ENCODE measurements at regions not wholly inside any gene's neighbourhood (a gene's known extent, or its start where the extent isn't known, plus 50 kb on each side); places are given as distances from the start of the nearest gene placed in this dataset.
"Not testable (repeated sequence)": the region's sequence is repeated elsewhere in the genome, so short reads cannot be mapped to it uniquely, and the experiment has no call there.

DNA sequence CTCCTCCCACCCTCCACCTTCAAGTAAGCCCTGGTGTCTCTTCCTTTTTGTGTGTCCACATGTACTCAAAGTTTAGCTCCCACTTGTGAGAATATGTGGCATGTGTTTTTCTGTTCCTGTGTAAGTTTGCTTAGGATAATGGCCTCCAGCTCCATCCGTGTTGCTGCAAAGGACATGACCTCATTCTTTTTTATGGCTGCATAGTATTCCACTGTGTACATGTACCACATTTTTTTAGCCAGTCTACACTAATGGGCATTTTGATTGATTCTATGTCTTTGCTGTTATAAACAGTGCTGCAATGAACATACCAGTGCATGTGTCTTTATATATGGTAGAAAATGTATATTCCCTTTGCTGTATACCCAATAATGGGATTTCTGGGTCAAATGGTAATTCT lies 710.9 kb downstream of the CCSER2 start:
- no peak for ATAC-seq

DNA sequence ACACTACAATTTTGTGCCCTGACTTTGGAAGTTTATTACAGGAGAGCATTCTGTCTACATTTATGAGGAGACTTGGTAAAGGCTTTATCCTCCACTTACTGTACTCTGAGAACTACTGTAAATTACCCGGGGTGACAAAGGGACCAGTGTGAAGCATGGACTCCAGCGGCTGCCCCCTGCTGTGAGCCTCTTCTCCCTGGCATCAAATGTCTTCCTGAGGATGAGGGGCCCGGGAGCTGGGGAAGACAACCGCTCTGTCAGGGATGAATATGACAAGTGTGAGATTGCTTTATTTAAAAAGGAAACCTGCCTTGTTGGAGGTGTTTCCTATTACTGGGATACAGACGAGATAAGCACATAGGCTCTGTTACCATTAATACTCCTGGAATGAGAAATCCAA lies 714.8 kb downstream of the CCSER2 start:
- no peak for ATAC-seq

DNA sequence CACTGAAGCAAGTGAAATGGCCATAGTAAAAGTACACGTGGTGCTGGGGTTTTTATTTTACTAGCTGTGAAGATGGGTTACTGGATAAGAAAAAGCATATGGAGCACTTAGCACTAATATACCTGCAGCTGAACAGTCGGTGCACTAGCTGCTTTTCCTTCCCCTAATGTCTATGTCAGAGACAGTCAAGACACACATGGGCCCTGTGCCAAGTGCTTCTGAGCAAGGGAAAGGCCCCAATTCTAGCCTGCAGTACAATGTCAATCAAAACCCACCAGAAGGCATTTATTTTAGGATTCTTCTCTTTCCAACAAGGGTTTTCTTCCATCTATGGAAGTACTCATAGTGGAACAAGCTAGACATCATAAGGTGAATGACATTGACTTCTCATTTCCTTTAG lies 716.7 kb downstream of the CCSER2 start:
- no peak for ATAC-seq

DNA sequence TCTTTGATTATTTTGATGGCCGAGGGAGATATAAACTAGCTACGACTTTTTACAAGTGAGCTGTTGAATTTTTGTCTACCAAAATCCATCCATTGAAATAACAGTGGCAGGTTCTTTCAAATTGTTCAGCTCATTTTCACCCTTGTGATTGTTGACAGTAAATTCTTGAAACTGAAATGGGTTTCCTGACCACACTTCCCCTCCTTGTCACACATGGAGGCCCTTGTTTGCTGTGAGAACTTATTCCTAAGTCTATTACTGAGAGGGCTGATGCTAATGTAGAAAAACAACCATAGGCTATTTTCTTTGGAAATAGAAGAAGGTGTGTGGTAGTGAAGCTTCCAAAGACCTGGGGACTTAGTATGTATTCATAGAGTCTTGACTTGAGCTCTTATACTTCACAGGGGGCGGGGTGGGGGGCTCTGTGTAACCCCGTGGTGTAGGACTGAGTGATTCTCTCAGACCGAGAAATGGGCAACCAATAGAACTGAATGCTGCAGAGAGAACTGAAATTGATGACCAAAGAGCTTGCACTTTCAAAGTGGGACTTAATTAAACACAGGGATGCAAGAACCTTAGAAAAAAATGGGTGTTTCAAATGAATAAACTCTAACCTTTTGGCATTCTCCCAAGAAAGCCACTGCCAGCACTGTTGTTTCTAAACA lies 718.9 kb downstream of the CCSER2 start:
- no peak for ATAC-seq

DNA sequence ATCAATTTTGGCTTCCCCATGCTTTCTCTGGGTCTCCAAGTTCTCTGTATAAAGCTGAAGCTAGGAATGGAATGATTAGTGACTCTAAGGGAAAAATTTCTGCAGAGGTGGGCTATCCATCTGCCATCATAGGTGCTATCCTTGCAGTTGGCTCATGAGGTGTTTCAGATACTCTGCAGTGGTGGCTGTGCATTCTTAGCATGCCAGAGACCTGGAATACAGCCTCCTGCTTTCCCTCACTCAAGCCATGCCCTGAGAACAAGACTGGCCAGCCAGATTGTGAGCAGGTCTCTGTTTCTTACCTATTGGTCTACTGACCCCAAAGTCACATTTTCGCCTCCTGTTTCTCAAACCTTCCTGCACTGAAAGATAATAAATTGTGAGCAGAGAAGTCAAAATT lies 719.6 kb downstream of the CCSER2 start:
- no peak for ATAC-seq

DNA sequence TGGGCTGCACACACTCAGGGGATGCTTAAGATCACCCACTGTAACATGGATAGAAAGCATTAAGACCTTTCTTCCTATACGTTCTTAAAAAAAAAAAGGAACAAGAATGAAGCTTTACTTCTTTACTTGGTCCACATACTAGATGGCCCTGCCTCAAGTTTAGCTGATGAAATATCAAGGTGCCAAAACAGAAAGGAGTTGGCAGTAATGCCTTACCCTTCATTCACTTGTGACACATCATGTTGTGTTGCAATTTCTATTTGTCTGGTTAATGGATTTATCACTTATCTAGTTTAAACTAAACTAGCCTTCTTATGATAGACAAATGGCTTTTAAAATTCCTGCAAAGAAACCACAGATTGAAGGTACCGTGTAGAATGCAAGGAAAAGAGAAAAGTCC lies 720.3 kb downstream of the CCSER2 start:
- ATAC-seq, result no peak

DNA sequence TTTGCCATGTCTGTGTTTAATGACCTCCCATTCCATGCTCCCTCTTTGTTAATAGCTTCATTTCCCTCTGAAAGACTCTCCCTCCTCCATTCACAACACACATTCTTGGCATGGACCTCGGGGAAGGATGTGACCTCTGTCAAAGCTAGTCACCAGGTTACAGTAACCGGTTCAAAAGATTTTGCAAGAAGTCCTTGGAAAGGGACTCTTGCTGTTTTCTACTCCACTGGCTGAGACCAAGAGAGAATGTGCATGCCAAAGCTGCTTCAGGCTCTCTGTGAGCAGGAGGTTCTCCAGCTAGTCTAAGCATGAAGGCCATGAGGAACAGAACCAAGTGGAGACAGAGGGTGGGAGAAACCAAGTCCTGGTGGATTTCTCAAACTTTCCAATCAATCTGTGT lies 732.6 kb downstream of the CCSER2 start:
- no peak for ATAC-seq

DNA sequence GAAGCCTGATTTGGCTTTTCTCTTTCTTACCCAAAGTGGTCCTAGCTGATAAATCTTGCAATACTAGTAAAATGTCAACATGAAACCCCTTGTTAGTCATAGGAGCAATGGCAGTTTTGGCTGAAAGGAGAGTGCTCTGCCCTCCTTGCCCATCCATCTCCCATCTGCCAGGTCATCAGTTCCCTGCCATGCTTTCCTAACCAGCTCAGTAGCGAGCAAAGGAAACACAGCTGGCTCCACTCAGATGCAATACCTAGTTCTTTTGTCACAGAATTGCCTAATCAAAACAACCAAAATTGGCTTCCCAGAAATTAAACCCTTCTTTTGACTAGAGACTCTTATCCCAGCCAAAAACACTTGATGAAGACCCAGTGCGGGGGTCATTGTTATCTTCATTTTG lies 733.0 kb downstream of the CCSER2 start:
- no peak for ATAC-seq

DNA sequence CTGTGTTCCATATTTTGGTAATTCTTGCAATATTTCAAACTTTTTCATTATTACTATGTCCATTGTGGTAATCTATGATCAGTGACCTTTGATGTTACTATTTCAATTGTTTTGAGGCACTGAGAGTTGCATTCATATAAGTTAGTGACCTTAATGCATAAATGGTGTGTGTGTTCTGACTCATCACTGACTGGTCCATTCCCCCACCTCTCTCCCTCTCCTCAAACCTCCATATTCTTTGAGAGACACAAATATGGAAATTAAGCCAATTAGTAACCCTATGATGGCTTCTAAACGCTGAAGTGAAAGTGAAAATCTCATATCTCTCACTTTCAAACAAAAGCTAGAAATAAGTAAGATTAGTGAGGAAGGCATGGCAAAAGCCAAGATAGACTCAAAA lies 739.6 kb downstream of the CCSER2 start:
- no peak for ATAC-seq

DNA sequence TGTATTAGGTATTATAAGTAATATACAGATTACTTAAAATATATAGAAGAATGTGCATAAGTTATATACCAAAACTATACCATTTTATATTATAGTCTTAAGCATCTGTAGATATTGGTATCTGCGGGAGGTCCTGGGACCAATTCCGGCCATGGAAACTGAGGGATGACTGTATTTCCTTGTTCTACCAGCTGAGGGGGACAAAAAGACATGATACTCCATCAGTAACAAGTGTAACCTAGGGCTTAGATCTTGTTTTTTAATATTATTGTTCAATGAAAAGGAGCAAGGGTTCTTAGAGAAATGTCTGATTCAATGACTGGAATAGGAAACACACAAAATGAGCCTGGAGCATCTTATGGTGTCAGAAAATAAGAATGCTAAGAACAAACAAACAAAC lies 752.5 kb downstream of the CCSER2 start:
- no peak for ATAC-seq

DNA sequence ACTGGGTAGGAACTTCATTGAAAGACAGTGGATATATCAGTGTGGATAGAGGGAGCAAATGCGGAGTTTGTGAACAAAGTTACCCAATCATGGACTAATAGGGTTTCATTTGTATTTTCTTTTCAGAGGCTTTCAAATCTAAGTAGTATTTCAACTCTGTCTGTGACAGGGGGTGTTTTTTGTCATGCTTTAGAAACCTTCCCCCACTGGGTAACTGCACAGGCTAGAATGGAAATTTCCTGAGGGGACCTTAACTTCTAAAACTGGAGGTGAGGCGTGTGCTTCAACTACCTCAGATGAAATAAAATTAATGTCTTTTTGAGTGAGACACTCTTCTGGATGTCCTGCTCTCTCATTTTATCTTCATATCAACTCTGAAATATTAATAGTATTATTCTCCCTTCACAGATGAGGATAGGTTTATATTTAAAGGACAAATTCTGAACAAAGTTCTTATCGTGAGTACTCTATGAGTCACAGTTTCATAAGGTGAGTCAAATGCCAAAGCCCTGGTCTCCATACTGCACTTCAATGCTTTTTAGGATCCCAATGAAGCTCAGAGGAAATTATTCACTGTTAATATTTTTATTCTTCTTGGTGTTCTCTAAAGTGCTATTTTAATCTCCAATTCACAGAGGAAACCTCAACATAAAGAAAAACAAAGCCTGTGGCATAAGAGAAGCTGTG lies 770.6 kb downstream of the CCSER2 start:
- no peak for ATAC-seq

DNA sequence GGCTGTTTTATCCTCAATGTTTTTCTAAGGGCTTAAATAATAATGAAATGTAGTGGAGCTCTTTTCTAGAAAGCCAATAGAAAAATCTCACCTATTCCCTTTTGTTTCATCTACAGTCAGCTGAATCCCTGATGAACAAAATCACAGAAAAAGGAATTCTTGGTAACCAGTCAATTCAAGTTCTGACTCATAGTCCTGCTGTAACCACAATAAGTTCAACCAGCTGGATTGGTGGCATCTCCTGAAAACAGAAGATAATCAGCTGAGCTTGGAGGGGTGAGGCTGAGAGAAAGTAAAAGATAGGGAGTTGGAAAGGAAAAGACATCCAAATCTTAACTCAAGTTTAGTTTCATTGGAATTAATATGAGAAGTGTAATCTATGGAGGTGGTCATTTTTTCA lies 772.1 kb downstream of the CCSER2 start:
- ATAC-seq, result no peak

DNA sequence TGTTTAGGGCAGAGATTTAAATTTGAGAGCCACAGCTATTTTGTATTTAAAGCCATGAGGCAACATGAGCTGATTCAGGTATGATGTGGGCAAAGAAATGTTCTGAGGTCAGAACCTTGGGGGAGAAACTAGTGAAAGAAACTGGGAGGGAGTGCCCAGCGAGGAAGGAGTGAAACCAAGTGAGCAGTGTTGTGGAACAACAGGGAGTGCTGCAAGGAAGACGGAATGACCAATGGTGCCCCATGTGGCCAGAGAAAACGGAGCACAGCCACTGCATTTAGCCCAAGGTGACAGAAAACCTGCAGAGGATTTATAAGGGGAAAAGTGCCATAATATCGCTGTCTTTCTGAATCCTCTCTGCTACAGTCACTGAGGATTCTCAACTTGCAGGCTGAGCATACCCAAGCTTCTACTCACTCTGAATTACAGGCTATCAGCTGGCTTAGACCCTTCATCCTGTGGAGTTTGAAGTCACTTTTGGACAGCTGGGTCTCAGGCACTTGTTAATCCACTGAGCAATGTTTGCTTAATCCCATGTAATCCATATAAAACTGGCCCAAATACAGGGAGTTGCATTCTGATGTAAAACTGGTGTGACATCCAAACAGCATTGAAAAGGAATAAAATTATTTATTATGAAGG lies 777.3 kb downstream of the CCSER2 start:
- ATAC-seq, result no peak

DNA sequence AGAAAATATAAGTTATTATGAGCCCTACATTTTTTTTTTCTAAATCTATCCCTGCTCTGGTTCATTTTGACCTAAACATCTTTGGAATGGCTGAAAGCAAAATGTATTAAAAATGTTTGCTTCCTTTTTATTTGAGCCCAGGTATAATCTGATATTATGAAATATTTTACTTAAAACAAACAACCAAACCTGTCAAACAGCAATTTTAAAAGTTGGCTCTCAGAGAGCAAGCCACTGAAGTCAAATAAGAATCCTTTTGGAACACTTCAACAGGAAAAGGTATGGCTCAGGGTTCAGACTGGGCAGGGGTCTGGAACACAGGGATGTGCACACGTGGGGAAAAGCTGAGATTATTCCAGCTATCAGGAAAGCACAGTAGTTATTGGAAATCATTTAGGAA lies 782.9 kb downstream of the CCSER2 start:
- no peak for ATAC-seq

DNA sequence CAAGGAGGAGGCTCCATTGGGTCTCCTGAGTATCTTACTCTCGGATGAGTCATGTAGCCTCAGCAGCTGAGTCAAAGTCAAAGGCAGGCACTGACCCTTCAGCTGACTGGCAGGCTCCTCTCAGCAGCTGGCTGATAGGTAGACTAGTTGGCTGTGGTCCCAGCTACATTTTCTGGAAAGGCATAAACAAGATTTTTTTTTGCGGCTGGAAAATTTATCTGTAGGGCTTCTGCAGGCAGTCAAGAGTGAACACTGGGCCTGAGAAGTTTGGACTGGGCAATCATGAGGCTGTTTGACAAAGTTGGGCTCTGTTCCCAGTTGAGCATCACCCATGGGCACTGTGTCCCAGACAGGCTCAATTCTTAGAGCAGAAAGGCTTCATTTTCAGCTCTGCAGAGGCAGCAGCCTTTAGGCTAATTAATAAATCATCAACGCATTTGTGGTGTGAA lies 796.2 kb downstream of the CCSER2 start:
- no peak for ATAC-seq

DNA sequence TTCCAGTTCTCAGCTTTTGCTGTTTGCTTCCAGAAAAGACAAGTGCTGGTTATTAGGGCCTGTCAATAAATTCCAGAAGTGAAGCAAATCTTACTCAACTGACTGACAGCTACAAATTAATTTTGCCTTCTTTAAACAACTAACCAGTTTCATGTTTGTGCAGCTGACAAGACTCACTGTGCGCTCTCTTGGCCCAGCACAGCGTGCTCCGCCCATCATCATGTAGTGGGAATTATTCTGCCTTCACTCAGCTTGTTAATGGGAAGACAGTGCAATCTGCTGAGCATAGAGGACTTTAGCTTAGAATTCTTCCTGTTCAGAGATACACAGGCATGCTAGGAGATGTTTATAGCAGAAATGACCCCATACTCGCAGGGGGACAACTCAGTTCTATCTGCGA lies 808.9 kb downstream of the CCSER2 start:
- ATAC-seq, result no peak

DNA sequence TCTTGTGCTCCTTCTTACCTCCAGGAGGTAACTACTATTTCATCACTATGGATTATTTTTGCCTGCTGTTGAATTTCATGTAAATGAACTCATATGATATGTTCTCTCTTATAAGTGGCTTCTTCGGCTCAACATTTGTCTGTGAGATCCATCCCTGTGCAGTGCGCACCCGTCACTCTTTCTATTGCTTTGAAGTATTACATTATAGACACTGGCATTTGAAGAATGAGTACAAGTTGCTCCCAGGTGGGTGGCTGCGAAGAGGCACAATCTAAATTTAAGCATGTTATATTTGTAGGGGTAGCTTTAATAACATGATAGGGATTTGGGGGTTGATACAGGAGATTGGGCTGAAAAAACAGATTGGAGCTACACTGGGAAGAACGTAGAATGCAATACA lies 809.7 kb downstream of the CCSER2 start:
- ATAC-seq, result no peak

DNA sequence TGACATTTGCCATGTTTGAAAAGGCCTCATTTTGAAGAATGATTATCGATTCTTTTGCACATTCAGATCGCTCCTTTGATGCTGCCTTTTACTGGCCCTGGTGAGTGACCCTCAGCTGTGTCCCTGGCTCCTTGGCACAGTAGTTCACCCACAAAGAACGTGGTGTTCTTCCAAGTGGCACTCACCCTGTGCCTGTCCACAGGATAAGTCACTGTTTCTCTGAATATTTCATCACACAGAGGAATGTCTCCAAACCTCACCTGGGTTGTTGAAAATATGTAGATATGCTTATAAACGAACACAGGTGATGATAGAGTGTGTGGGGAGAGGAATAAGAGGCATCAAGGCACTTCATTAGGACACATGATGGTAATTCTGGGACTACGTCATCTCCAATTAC lies 810.7 kb downstream of the CCSER2 start:
- no peak for ATAC-seq

DNA sequence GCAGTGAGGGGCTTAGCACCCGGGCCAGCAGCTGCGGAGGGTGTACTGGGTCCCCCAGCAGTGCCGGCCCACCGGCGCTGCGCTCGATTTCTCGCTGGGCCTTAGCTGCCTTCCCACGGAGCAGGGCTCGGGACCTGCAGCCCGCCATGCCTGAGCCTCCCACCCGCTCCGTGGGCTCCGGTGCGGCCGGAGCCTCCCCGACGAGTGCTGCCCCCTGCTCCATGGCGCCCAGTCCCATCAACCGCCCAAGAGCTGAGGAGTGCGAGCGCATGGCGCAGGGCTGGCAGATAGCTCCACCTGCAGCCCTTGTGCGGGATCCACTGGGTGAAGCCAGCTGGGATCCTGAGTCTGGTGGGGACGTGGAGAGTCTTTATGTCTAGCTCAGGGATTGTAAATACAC lies 813.1 kb downstream of the CCSER2 start:
- not testable (repeated sequence) for ATAC-seq

DNA sequence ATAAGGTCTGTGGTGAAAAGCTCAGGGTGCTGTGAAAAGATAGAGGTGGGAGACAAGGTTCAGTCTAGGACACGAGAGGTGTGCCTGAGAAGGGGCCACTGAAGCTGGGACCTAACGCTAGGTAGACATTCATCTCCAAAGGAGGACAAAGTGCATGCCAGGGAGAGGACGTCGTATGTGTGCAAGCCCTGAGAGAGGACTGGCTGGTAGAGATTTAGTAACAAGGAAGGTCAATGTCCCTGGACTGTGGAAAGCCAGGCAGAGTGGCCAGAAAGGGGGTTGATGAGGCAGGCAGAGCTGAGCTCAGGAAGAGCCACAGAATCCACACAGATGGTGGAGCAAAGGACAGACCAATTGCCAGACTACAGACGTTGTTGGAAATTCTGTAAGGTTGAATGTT lies 817.6 kb downstream of the CCSER2 start:
- ATAC-seq, result no peak

DNA sequence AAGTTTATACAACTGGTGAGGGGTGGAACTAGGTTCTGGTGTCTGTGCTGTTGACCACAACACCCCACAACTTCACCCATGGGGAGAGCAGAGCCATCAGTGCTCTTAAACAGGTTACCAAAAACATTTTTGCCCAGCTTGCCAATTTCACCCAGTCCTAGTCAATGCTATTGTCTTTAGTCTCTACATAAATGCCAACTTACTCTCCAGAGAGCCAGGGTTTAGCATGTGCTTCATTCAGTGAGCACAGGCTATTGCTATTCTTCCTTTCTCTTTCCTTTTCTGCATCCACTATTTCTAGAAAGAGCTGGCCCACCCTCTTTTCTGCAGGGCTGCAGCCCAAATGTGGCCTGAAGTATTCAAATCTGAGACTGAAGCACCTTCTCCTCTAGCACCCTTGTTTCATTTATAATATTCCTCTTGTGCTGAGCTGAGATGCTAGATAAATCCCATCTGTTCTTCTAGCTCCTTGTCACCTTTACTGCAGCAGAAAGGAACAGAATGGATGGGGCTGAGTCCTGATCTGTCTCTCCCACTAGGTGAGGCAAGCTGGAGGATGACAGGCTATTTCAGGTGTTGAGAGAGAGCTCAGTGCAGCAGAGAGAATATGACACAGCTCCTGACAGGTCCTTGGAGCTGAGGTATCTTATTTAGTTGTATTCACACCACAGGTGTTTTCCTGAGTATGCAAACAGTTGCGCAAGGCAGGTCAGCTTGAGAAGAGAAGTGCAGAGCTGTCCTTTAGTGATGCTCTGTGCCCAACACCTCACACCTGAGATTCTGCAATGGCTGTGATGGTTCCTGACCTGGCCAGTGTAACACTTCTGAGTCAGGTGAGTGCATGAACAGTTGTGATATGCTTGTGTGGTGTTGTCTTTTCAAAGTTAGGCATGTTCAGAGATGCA lies 819.2 kb downstream of the CCSER2 start:
- ATAC-seq, result no peak

DNA sequence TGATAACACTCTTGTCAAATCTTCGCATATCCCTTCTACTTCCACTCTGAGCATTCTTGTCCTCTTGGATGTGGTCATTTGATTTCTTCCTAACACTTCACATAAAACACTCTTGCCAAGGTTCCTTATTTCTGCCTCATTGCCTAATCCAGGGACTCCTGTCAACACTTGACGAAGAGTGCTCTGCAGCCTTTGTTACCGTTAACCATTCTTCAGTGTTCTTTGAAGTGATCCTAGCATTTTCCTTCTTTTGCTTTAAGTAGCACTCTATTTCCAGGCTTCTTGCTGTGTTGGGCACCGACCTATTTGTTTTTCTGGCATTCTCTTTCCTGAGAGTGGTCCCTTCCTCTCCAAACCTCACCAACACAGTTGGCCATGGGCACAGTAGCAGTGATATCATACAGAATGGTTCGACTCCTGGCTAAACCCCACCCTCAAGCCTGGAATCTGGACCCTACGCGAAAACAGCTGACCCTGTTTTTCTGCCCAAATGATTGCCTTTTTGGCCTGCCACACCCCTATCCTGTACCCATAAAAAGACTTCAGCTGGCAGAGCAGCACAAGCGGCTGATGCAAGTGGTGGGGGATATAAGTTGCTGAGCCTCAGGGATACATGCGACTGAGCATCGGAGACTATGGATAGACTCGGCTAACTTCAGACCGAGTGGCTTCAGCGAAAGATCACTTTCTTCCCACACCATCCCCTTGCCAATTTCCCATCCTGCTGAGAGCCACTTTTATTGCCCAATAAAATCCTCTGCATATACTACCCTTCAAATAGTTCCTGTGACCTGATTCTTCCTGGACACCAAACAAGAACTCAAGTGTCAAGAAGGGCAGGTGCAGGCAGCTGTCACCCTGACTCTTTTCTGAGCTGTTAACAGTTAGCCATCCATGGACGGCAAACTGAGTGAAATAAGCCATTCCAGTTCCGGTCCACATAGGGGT lies 820.6 kb downstream of the CCSER2 start:
- no peak for ATAC-seq
